LNCaP clone FGC (cell line): ENCODE measurements at regions not wholly inside any gene's neighbourhood (a gene's known extent, or its start where the extent isn't known, plus 50 kb on each side); places are given as distances from the start of the nearest gene placed in this dataset.

Experiments
- DNase-seq: peaks from one replicate; pipeline ENCODE4 v3.0.0-alpha.2; 2011; ENCODE audit warnings: low read depth
- H3K4me3 ChIP-seq: 2 replicates; pipeline ENCODE4 v1.5.1; 2011; ENCODE audit warnings: mild to moderate bottlenecking, low read depth, low read length, control low read depth
- CTCF ChIP-seq: IDR thresholded peaks from 2 replicates; pipeline ENCODE4 v1.5.1; 2012; ENCODE audit warnings: mild to moderate bottlenecking; ENCODE audit not compliant: control insufficient read depth, insufficient read depth; ENCODE audit errors: extremely low read depth

- no peak for DNase-seq
- H3K4me3 ChIP-seq = no peak overlapping the region
- TF ChIP-seq CTCF = no peak
These were observed 177.7 kb upstream of the MID1 start for GRCh38 chrX:10798041-10798440.

GRCh38 chrX:10800796-10801195 lies 180.4 kb upstream of the MID1 start:
- H3K4me3 ChIP-seq = no peak overlapping the region
- TF ChIP-seq CTCF = no peak
- no peak for DNase-seq

- TF ChIP-seq CTCF = no peak
- no peak for DNase-seq
- H3K4me3 ChIP-seq = no peak overlapping the region
These were observed 190.7 kb upstream of the MID1 start for GRCh38 chrX:10811111-10811510.

GRCh38 chrX:10813761-10814160 lies 193.4 kb upstream of the MID1 start:
- no peak overlapping the region for H3K4me3 ChIP-seq
- TF ChIP-seq CTCF = no peak
- DNase-seq = no peak

- no peak for TF ChIP-seq CTCF
- H3K4me3 ChIP-seq = no peak overlapping the region
- no peak for DNase-seq
These were observed 198.3 kb upstream of the MID1 start for GRCh38 chrX:10818651-10819050.

- H3K4me3 ChIP-seq = no peak overlapping the region
- DNase-seq = no peak
- no peak for TF ChIP-seq CTCF
These were observed 199.6 kb upstream of the MID1 start for GRCh38 chrX:10819973-10820372.

- TF ChIP-seq CTCF = no peak
- DNase-seq = no peak
- no peak overlapping the region for H3K4me3 ChIP-seq
These were observed 200.9 kb upstream of the MID1 start for GRCh38 chrX:10821293-10821692.
